ENCODE measurements at regions not wholly inside any gene's neighbourhood (a gene's known extent, or its start where the extent isn't known, plus 50 kb on each side); places are given as distances from the start of the nearest gene placed in this dataset.

DNA sequence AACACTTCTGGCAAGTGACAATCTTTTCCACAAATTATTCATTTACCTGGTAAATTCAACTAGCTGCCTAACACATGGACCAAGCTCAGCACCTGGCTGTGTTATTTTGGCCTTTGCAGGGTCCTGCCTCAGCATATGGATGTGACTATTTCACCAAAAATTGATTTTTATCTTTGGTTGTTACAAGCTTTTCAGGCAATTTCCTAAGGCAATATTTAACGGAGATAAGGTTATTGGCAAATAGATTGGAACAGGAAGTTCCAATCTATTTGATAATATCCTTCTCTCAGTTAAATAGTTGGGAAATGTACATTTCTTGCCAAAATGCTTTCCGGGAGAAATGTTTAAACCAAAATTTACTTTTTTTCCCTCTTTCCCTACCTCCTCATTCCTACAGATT lies 415.2 kb upstream of the SMARCA2 start:
- TF ChIP-seq KDM1A (IDR thresholded peaks at IDR 0.05; ENCODE audit: low read depth), result no peak
- TF ChIP-seq, protein P1, sequence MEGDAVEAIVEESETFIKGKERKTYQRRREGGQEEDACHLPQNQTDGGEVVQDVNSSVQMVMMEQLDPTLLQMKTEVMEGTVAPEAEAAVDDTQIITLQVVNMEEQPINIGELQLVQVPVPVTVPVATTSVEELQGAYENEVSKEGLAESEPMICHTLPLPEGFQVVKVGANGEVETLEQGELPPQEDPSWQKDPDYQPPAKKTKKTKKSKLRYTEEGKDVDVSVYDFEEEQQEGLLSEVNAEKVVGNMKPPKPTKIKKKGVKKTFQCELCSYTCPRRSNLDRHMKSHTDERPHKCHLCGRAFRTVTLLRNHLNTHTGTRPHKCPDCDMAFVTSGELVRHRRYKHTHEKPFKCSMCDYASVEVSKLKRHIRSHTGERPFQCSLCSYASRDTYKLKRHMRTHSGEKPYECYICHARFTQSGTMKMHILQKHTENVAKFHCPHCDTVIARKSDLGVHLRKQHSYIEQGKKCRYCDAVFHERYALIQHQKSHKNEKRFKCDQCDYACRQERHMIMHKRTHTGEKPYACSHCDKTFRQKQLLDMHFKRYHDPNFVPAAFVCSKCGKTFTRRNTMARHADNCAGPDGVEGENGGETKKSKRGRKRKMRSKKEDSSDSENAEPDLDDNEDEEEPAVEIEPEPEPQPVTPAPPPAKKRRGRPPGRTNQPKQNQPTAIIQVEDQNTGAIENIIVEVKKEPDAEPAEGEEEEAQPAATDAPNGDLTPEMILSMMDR (IDR thresholded peaks at IDR 0.05), result no peak
- TF ChIP-seq, protein P2, sequence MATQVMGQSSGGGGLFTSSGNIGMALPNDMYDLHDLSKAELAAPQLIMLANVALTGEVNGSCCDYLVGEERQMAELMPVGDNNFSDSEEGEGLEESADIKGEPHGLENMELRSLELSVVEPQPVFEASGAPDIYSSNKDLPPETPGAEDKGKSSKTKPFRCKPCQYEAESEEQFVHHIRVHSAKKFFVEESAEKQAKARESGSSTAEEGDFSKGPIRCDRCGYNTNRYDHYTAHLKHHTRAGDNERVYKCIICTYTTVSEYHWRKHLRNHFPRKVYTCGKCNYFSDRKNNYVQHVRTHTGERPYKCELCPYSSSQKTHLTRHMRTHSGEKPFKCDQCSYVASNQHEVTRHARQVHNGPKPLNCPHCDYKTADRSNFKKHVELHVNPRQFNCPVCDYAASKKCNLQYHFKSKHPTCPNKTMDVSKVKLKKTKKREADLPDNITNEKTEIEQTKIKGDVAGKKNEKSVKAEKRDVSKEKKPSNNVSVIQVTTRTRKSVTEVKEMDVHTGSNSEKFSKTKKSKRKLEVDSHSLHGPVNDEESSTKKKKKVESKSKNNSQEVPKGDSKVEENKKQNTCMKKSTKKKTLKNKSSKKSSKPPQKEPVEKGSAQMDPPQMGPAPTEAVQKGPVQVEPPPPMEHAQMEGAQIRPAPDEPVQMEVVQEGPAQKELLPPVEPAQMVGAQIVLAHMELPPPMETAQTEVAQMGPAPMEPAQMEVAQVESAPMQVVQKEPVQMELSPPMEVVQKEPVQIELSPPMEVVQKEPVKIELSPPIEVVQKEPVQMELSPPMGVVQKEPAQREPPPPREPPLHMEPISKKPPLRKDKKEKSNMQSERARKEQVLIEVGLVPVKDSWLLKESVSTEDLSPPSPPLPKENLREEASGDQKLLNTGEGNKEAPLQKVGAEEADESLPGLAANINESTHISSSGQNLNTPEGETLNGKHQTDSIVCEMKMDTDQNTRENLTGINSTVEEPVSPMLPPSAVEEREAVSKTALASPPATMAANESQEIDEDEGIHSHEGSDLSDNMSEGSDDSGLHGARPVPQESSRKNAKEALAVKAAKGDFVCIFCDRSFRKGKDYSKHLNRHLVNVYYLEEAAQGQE (IDR thresholded peaks at IDR 0.05), result no peak
- no peak for TF ChIP-seq ZC3H11A (IDR thresholded peaks at IDR 0.05)
- no peak for TF ChIP-seq POLR2AphosphoS2 (conservative IDR thresholded peaks at IDR 0.05; ENCODE audit: low read length)
- TF ChIP-seq RFX5 (IDR thresholded peaks at IDR 0.05), result no peak
- no peak for TF ChIP-seq MYC (IDR thresholded peaks at IDR 0.05; ENCODE audit: borderline replicate concordance, low read length)
- no peak for TF ChIP-seq SMC3 (IDR thresholded peaks at IDR 0.05)
- no peak for TF ChIP-seq NFE2L2 (conservative IDR thresholded peaks at IDR 0.05; ENCODE audit: low read length)
- TF ChIP-seq ZFP36 (IDR thresholded peaks at IDR 0.05; ENCODE audit: borderline replicate concordance, partially characterized antibody), result no peak
- no peak for TF ChIP-seq EP300 (IDR thresholded peaks at IDR 0.05)
- no peak for TF ChIP-seq CBX2 (IDR thresholded peaks at IDR 0.05; ENCODE audit: borderline replicate concordance, low read depth)
- no peak for TF ChIP-seq POLR2A (IDR thresholded peaks at IDR 0.05; ENCODE audit: low read length)
- TF ChIP-seq RAD21 (conservative IDR thresholded peaks at IDR 0.05 in 1 of 2, IDR thresholded peaks at IDR 0.05 in 1 of 2), result no peak

Measured in A549 (cell line).